K562 (cell line): ENCODE measurements at regions not wholly inside any gene's neighbourhood (a gene's known extent, or its start where the extent isn't known, plus 50 kb on each side); places are given as distances from the start of the nearest gene placed in this dataset.

Experiments used
- ATAC-seq: fragments of 200-7000 bp; cut with Tn5 transposase; 3 replicates; pipeline ENCODE4 v1.9.1; 2020; ENCODE audit warnings: moderate library complexity
- BruUV-seq: library from RNA; stranded (reverse); fragments of 400-500 nt; replicated peaks from 2 replicates; lab custom pipeline; 2021; lab: Mats Ljungman, UMichigan
- CTCF ChIA-PET: fragments of 300-600 bp; formaldehyde crosslinking; extraction: SDS; loops from one replicate; lab custom pipeline; 2021; ENCODE audit warnings: low intra/inter-chr PET ratio; lab: Yijun Ruan, JAX
- POLR2A ChIA-PET: fragments of 300-600, 350-650 bp; sonication (Branson Sonifier 250); formaldehyde crosslinking; extraction: SDS; loops from one replicate; lab custom pipeline; 2021; ENCODE audit warnings: antibody characterized with exemption, inconsistent platforms; lab: Yijun Ruan, JAX
- DNase-seq, 4 experiments: peaks; one replicate each; pipeline versions ENCODE4 v3.0.0 to v3.0.0-alpha.2; 2011 to 2018; ENCODE audit warnings: low spot score in 3 of 4, mixed read lengths in 3 of 4; ENCODE audit errors: extremely low read depth in 1 of 4
- FAIRE-seq: peaks from 2 replicates; lab custom pipeline; 2011; peaks lifted over from hg19 to GRCh38; lab: Jason Lieb, UNC
- H2AFZ ChIP-seq: 2 replicates; pipeline ENCODE4 v1.6.0; 2011; ENCODE audit warnings: low read depth, low read length, control low read depth, inconsistent platforms
- H3K27ac ChIP-seq: fragments of 200-600 bp; 3 replicates; pipeline ENCODE4 v1.8.0; 2011; ENCODE audit warnings: low read depth, mild to moderate bottlenecking, control low read depth, inconsistent platforms, low read length, moderate library complexity, mixed read lengths; ENCODE audit errors: extremely low read depth
- H3K27me3 ChIP-seq, 2 experiments: fragments of 300-600 bp in 1 of 2; 2 replicates in 1 of 2; 3 replicates in 1 of 2; pipeline versions ENCODE4 v1.6.0 to v1.8.0; 2011; ENCODE audit warnings: inconsistent platforms in 2 of 2, low read length in 2 of 2, mild to moderate bottlenecking in 1 of 2, mixed read lengths in 1 of 2, moderate library complexity in 1 of 2; ENCODE audit not compliant: control insufficient read depth in 2 of 2, insufficient read depth in 2 of 2
- H3K36me3 ChIP-seq: fragments of 300-600 bp; 3 replicates; pipeline ENCODE4 v1.8.0; 2011; ENCODE audit warnings: mild to moderate bottlenecking, low read length, inconsistent platforms; ENCODE audit not compliant: control insufficient read depth, insufficient read depth
- H3K4me1 ChIP-seq, 2 experiments: fragments of 200-600 bp in 1 of 2; replicated peaks in 1 of 2; 2 replicates in 1 of 2; 3 replicates in 1 of 2; pipeline versions ENCODE4 v1.5.1 to v1.8.0; 2011; ENCODE audit warnings: inconsistent platforms in 2 of 2, low read length in 2 of 2, mild to moderate bottlenecking in 1 of 2, mixed read lengths in 1 of 2, moderate library complexity in 1 of 2; ENCODE audit not compliant: control insufficient read depth in 2 of 2, insufficient read depth in 2 of 2
- H3K4me2 ChIP-seq: 2 replicates; pipeline ENCODE4 v1.6.1; 2011; ENCODE audit warnings: low read length, control low read depth, inconsistent platforms, mixed read lengths; ENCODE audit not compliant: insufficient read depth
- H3K4me3 ChIP-seq: fragments of 200-600 bp; sonication (generic), shearing (Covaris generic); 2 replicates; pipeline ENCODE4 v1.5.1; 2016; ENCODE audit warnings: control low read depth, inconsistent platforms
- H3K79me2 ChIP-seq: fragments of 200-600 bp; 3 replicates; pipeline ENCODE4 v1.8.0; 2011; ENCODE audit warnings: low read length, inconsistent platforms; ENCODE audit not compliant: control insufficient read depth, insufficient read depth
- H3K9ac ChIP-seq, 2 experiments: 2 replicates each; pipeline versions ENCODE4 v1.6.0 to v1.6.1; 2011; ENCODE audit warnings: low read depth in 2 of 2, low read length in 2 of 2, control low read depth in 1 of 2, inconsistent platforms in 1 of 2, mild to moderate bottlenecking in 1 of 2, mixed read lengths in 1 of 2; ENCODE audit not compliant: insufficient read depth in 1 of 2
- H3K9me1 ChIP-seq: one replicate; pipeline ENCODE4 v1.6.0; 2011; ENCODE audit warnings: inconsistent platforms, mild to moderate bottlenecking, low read length, moderate library complexity; ENCODE audit not compliant: control insufficient read depth, insufficient read depth
- H3K9me3 ChIP-seq: replicated peaks from 2 replicates; pipeline ENCODE4 v1.5.1; 2011; ENCODE audit warnings: low read depth, low read length, inconsistent platforms; ENCODE audit not compliant: control insufficient read depth, insufficient read depth
- H4K20me1 ChIP-seq: replicated peaks from 2 replicates; pipeline ENCODE4 v1.6.1; 2011; ENCODE audit warnings: low read length, inconsistent platforms, mixed read lengths; ENCODE audit not compliant: control insufficient read depth, insufficient read depth
- KHSRP ChIP-seq: fragments of 450-650 bp; IDR thresholded peaks from 2 replicates; pipeline ENCODE4 v1.6.1; 2017
- MITF ChIP-seq: IDR thresholded peaks from 2 replicates; pipeline ENCODE4 v1.6.1; 2014; ENCODE audit warnings: antibody characterized with exemption
- POLR3A ChIP-seq: IDR thresholded peaks from 2 replicates; pipeline ENCODE4 v1.6.1; 2011; ENCODE audit warnings: borderline replicate concordance, mild to moderate bottlenecking, moderate library complexity; ENCODE audit not compliant: insufficient read length, insufficient read depth; ENCODE audit errors: extremely low read depth
- SIN3B ChIP-seq: fragments of 450-650 bp; IDR thresholded peaks from 2 replicates; pipeline ENCODE4 v1.6.1; 2017; ENCODE audit warnings: low read depth, mild to moderate bottlenecking, moderate library complexity
- TAF9B ChIP-seq: fragments of 450-650 bp; IDR thresholded peaks from 2 replicates; pipeline ENCODE4 v1.6.1; 2018; ENCODE audit warnings: mild to moderate bottlenecking; ENCODE audit not compliant: partially characterized antibody
- U2AF1 ChIP-seq: fragments of 200-400 bp; formaldehyde crosslinking; optimal IDR thresholded peaks from 2 replicates; pipeline ENCODE3; 2017; ENCODE audit warnings: mild to moderate bottlenecking, low read depth, low read length, moderate library complexity
- ZNF143 ChIP-seq: sonication (generic); formaldehyde crosslinking; IDR thresholded peaks from 2 replicates; pipeline ENCODE4 v1.9.0; 2022; ENCODE audit warnings: mild to moderate bottlenecking, missing genetic modification reagents
- ZNF311 ChIP-seq: fragments of 250-450 bp; sonication (Bioruptor Pico); IDR thresholded peaks from 2 replicates; pipeline ENCODE4 v1.4.0; 2020; ENCODE audit warnings: mild to moderate bottlenecking, moderate library complexity
- ZNF561 ChIP-seq: fragments of 450-650 bp; formaldehyde crosslinking; conservative IDR thresholded peaks from 2 replicates; pipeline ENCODE4 v1.4.0; 2020; ENCODE audit warnings: mild to moderate bottlenecking, moderate library complexity
- ZNF766 ChIP-seq: fragments of 200-800 bp; sonication (Bioruptor generic); conservative IDR thresholded peaks from 2 replicates; pipeline ENCODE4 v1.6.1; 2016; ENCODE audit warnings: missing genetic modification characterization, missing compliant biosample characterization
- WGBS: fragments of 100-300 bp; shearing (Covaris generic); methylation state at CpG from one replicate; pipeline ENCODE4 v1.1.6; 2016; ENCODE audit warnings: low coverage, mixed read lengths; ENCODE audit not compliant: insufficient coverage; ENCODE audit errors: missing lambda C conversion rate; 5-methylcytosine and 5-hydroxymethylcytosine counted together
- in situ Hi-C: fragments of 300-500 bp; cut with MboI; formaldehyde crosslinking; loops from 4 replicates; pipeline ENCODE4 v1.15.0; 2018; ENCODE audit warnings: inconsistent platforms, mixed read lengths
- intact Hi-C: fragments of 100-400 bp; cut with micrococcal nuclease; formaldehyde crosslinking; loops from 2 replicates; pipeline ENCODE4 v1.14.2; 2022
- TF ChIP-seq, protein P1 (sequence below): IDR thresholded peaks from 3 replicates; pipeline ENCODE4 v1.6.1; 2011; ENCODE audit warnings: borderline replicate concordance, mild to moderate bottlenecking, moderate library complexity; ENCODE audit not compliant: insufficient read length; ENCODE audit errors: extremely low read depth

DNA sequence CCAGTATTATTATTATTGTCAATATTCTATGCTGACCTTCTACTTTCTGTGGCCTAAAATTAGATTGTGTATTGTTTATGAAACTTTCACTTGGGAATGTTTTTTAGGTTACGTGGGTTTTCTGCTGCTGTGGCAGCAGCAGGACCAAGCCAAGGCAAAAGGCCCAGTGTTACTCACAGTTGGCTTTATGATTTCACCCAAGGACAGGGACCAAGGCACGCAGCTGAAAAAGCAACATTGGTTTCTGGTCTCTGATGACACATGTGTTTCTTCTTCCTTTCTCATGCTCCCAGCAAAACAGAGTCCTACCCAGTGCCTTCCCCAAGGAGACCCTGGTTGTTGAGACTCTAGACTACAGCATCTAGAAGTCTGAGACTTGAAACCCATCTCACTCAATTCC, 413.7 kb downstream of the SETD4 start:
- Histone ChIP-seq H3K36me3 (no peaks in the 10 kb centered on the region), H3K27me3 (peaks cover 20 to 22% of the 10 kb centered on the region in 2 experiments), H3K9me3 (no peaks in the 10 kb centered on the region), H3K4me2 (no peak overlapping the region), H3K9ac (no peak overlapping the region), H3K4me1 (no peaks in the 10 kb centered on the region), H2AFZ (no peak overlapping the region), H3K9me1 (no peaks in the 10 kb centered on the region), H3K4me3 (no peak overlapping the region), H3K79me2 (no peaks in the 10 kb centered on the region), H4K20me1 (0 out of 2 replicates have a peak, but pooled peaks cover 5% of the 10 kb centered on the region), H3K27ac (no peak overlapping the region)
- DNase-seq (no peak), FAIRE-seq (no peak), ATAC-seq (no peak)
- intact Hi-C loops, result no loop called here
- no TSS peak for BruUV-seq
- TF ChIP-seq TAF9B, result no peak
- no peak for TF ChIP-seq MITF
- TF ChIP-seq ZNF311, result no peak
- no peak for TF ChIP-seq KHSRP
- no peak for TF ChIP-seq ZNF143
- TF ChIP-seq ZNF766 (CRISPR knock-in tag), result no peak
- TF ChIP-seq, protein P1, sequence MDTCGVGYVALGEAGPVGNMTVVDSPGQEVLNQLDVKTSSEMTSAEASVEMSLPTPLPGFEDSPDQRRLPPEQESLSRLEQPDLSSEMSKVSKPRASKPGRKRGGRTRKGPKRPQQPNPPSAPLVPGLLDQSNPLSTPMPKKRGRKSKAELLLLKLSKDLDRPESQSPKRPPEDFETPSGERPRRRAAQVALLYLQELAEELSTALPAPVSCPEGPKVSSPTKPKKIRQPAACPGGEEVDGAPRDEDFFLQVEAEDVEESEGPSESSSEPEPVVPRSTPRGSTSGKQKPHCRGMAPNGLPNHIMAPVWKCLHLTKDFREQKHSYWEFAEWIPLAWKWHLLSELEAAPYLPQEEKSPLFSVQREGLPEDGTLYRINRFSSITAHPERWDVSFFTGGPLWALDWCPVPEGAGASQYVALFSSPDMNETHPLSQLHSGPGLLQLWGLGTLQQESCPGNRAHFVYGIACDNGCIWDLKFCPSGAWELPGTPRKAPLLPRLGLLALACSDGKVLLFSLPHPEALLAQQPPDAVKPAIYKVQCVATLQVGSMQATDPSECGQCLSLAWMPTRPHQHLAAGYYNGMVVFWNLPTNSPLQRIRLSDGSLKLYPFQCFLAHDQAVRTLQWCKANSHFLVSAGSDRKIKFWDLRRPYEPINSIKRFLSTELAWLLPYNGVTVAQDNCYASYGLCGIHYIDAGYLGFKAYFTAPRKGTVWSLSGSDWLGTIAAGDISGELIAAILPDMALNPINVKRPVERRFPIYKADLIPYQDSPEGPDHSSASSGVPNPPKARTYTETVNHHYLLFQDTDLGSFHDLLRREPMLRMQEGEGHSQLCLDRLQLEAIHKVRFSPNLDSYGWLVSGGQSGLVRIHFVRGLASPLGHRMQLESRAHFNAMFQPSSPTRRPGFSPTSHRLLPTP, result no peak
- TF ChIP-seq U2AF1, result no peak
- no peak for TF ChIP-seq ZNF561
- TF ChIP-seq SIN3B, result no peak
- no peak for TF ChIP-seq POLR3A
- CTCF ChIA-PET, result no interaction called here
- 2% methylated on average over 2 of the region's 2 CpGs for WGBS
- POLR2A ChIA-PET, result no interaction called here
- in situ Hi-C loops, result no loop called here
